DMS153 (cell line): ENCODE measurements at regions not wholly inside any gene's neighbourhood (a gene's known extent, or its start where the extent isn't known, plus 50 kb on each side); places are given as distances from the start of the nearest gene placed in this dataset.

Source experiments
- DNase-seq: peaks from one replicate; lab custom pipeline; 2025; lab: John Stamatoyannopoulos, UW

GRCh38 chr2:39537150-39537549, 100.1 kb upstream of the MAP4K3 start:
- no peak for DNase-seq

GRCh38 chr2:39538718-39539117, 101.6 kb upstream of the MAP4K3 start:
- DNase-seq, result no peak

- no peak for DNase-seq
Observed at GRCh38 chr2:39540414-39540813, 103.3 kb upstream of the MAP4K3 start.

- no peak for DNase-seq
Observed at GRCh38 chr2:39541011-39541930, 104.2 kb upstream of the MAP4K3 start.

- no peak for DNase-seq
Observed at GRCh38 chr2:39542523-39542922, 105.4 kb upstream of the MAP4K3 start.

- no peak for DNase-seq
Observed at GRCh38 chr2:39545957-39546356, 108.9 kb upstream of the MAP4K3 start.

- no peak for DNase-seq
Observed at GRCh38 chr2:39546409-39546808, 109.3 kb upstream of the MAP4K3 start.

- no peak for DNase-seq
Observed at GRCh38 chr2:39546937-39547336, 109.9 kb upstream of the MAP4K3 start.

- DNase-seq, result no peak
Observed at GRCh38 chr2:39547811-39548719, 111.0 kb upstream of the MAP4K3 start.

- no peak for DNase-seq
Observed at GRCh38 chr2:39549000-39549399, 111.9 kb upstream of the MAP4K3 start.

- DNase-seq, result no peak
Observed at GRCh38 chr2:39549718-39550464, 112.8 kb upstream of the MAP4K3 start.

- DNase-seq, result no peak
Observed at GRCh38 chr2:39550701-39551285, 113.7 kb upstream of the MAP4K3 start.

- no peak for DNase-seq
Observed at GRCh38 chr2:39558906-39559305, 106.8 kb upstream of the TMEM178A start.

- DNase-seq, result no peak
Observed at GRCh38 chr2:39563572-39563971, 102.1 kb upstream of the TMEM178A start.

GRCh38 chr2:39567507-39567906, 98.2 kb upstream of the TMEM178A start:
- no peak for DNase-seq

GRCh38 chr2:39568116-39568515, 97.6 kb upstream of the TMEM178A start:
- no peak for DNase-seq

- DNase-seq, result no peak
Observed at GRCh38 chr2:39568561-39569006, 97.1 kb upstream of the TMEM178A start.

GRCh38 chr2:39570130-39570555, 95.6 kb upstream of the TMEM178A start:
- DNase-seq, result no peak

- DNase-seq, result no peak
Observed at GRCh38 chr2:39570614-39571013, 95.1 kb upstream of the TMEM178A start.

GRCh38 chr2:39571111-39571731, 94.5 kb upstream of the TMEM178A start:
- DNase-seq, result no peak

GRCh38 chr2:39573276-39573675, 92.4 kb upstream of the TMEM178A start:
- no peak for DNase-seq
